HG02973 (cell line): ENCODE measurements at regions not wholly inside any gene's neighbourhood (a gene's known extent, or its start where the extent isn't known, plus 50 kb on each side); places are given as distances from the start of the nearest gene placed in this dataset.

Experiments used
- ATAC-seq: cut with Tn5 transposase; IDR thresholded peaks from one replicate; pipeline ENCODE4 v1.9.1; 2021; ENCODE audit warnings: moderate library complexity; ENCODE audit not compliant: unreplicated experiment

- ATAC-seq, result no peak
These were observed 271.4 kb upstream of the NR5A2 start for GRCh38 chr1:199756066-199756465.

- ATAC-seq, result no peak
These were observed 268.8 kb upstream of the NR5A2 start for GRCh38 chr1:199758626-199759255.

GRCh38 chr1:199759268-199759730 lies 268.2 kb upstream of the NR5A2 start:
- ATAC-seq, result no peak

- ATAC-seq, result no peak
These were observed 264.9 kb upstream of the NR5A2 start for GRCh38 chr1:199762572-199762971.

- no peak for ATAC-seq
These were observed 261.2 kb upstream of the NR5A2 start for GRCh38 chr1:199766218-199766792.

GRCh38 chr1:199767700-199768099 lies 259.8 kb upstream of the NR5A2 start:
- no peak for ATAC-seq

GRCh38 chr1:199774433-199775089 lies 252.9 kb upstream of the NR5A2 start:
- no peak for ATAC-seq

- ATAC-seq, result no peak
These were observed 250.6 kb upstream of the NR5A2 start for GRCh38 chr1:199776768-199777497.

- no peak for ATAC-seq
These were observed 249.1 kb upstream of the NR5A2 start for GRCh38 chr1:199778324-199778955.

GRCh38 chr1:199780091-199780490 lies 247.4 kb upstream of the NR5A2 start:
- ATAC-seq, result no peak

- no peak for ATAC-seq
These were observed 246.4 kb upstream of the NR5A2 start for GRCh38 chr1:199780948-199781670.

GRCh38 chr1:199784138-199784895 lies 243.2 kb upstream of the NR5A2 start:
- no peak for ATAC-seq

GRCh38 chr1:199786695-199787094 lies 240.8 kb upstream of the NR5A2 start:
- no peak for ATAC-seq

GRCh38 chr1:199789141-199789540 lies 238.4 kb upstream of the NR5A2 start:
- no peak for ATAC-seq

- ATAC-seq, result no peak
These were observed 236.0 kb upstream of the NR5A2 start for GRCh38 chr1:199791495-199791894.

GRCh38 chr1:199792874-199793273 lies 234.6 kb upstream of the NR5A2 start:
- no peak for ATAC-seq

GRCh38 chr1:199794105-199794863 lies 233.2 kb upstream of the NR5A2 start:
- no peak for ATAC-seq

- no peak for ATAC-seq
These were observed 228.4 kb upstream of the NR5A2 start for GRCh38 chr1:199799116-199799515.

GRCh38 chr1:199804526-199804925 lies 223.0 kb upstream of the NR5A2 start:
- ATAC-seq, result no peak
